HFF-Myc (cell line): ENCODE measurements at regions not wholly inside any gene's neighbourhood (a gene's known extent, or its start where the extent isn't known, plus 50 kb on each side); places are given as distances from the start of the nearest gene placed in this dataset.
A peak's percentile ranks its signal among the peaks of the same experiment; 100 is the strongest.

Source experiments
- DNase-seq: peaks from one replicate; pipeline ENCODE4 v3.0.0-alpha.2; 2011; ENCODE audit warnings: low read depth; ENCODE audit errors: extremely low read depth
- H3K4me3 ChIP-seq: replicated peaks from 2 replicates; pipeline ENCODE4 v1.5.1; 2011; ENCODE audit warnings: low read depth, mild to moderate bottlenecking, control low read depth, low read length
- CTCF ChIP-seq: IDR thresholded peaks from 2 replicates; pipeline ENCODE4 v1.5.1; 2012; ENCODE audit warnings: mild to moderate bottlenecking, low read depth, low read length, control low read depth; ENCODE audit errors: missing control alignments

GRCh38 chr2:137828624-137829023, 135.6 kb upstream of the HNMT start:
- H3K4me3 ChIP-seq: no peak overlapping the region
- DNase-seq: no peak
- no peak for TF ChIP-seq CTCF

DNA sequence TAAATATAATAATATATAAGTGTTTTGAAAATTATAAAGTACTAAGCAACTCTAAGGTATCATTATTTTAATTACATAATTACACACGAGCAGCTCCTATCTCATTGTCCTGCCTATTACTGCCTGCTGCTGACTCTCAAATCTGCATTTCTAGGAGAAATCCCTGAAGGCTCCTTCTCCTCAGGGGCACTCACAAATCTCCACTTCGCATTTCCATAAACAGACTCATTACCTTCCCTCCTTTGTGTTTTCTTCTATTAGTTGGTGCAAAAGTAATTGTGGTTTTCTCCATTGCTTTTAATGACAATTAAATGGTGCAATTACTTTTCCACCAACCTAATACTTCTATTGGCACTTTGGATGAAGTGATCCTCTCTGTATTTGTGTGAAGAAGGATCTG, 135.0 kb upstream of the HNMT start:
- no peak for TF ChIP-seq CTCF
- no peak for DNase-seq
- no peak overlapping the region for H3K4me3 ChIP-seq

DNA sequence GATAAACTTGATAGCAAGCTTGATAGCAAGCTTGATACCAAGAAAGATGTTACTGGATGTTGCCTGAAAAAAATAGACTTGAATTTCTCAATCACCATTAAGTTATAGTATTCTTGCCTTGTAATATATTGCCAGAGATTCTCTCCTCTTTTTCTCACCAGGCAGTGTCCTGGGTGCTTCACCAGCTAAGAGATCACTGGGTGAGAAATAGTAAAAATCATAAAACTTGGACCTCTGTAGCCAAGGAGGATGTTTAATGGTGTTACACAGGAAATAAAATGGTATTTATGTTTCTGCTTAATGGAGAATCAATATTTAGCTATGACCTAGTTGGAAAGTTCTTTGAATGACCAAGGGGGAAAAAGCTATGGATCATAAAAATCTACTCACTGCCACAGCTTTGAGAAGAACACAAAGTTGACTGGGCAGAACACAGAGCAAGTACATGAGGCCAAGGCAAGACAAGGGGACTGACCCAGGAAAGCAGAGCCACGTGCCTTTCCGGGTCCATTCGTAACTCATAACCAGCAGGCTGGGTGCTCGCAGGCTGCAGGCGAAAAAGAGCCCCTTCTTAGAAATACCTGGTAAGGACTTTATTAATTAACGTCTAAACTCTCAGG, 129.4 kb upstream of the HNMT start:
- no peak for DNase-seq
- TF ChIP-seq CTCF: no peak
- no peak overlapping the region for H3K4me3 ChIP-seq

DNA sequence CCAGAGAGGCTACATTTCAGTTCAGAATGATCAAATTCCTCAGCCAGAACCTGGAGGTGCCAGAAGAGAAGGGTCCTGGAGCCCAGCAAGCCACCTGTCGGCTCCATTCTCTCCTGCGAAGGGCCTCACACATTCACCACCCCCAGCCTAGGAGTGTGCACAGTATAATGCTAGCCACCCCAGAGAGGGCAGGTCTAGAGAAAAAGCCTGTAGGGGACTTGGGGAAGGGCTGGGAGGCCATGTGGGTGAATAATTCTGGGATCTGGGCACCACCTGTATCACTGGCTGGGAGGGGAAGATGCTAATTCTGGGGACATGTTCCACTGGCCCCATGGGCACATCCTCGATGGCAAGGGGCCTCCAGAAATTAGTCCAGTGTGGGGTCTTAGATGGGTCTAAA, 127.6 kb upstream of the HNMT start:
- no peak for TF ChIP-seq CTCF
- DNase-seq: no peak

GRCh38 chr2:137837830-137838229, 126.4 kb upstream of the HNMT start:
- TF ChIP-seq CTCF: no peak
- H3K4me3 ChIP-seq: no peak overlapping the region
- no peak for DNase-seq

More for the DNA sequence above, 127.6 kb upstream of the HNMT start:
- H3K4me3 ChIP-seq: no peak overlapping the region

- TF ChIP-seq CTCF: peak; percentile 19
- H3K4me3 ChIP-seq: no peak overlapping the region
- peak; percentile 10 for DNase-seq
Measured at GRCh38 chr2:137838255-137839092, 125.8 kb upstream of the HNMT start.
